Left hindlimb (tissue), 1 donor: ENCODE measurements at regions not wholly inside any gene's neighbourhood (a gene's known extent, or its start where the extent isn't known, plus 50 kb on each side); places are given as distances from the start of the nearest gene placed in this dataset.
A peak's percentile ranks its signal among the peaks of the same experiment; 100 is the strongest.

Experiments used
- DNase-seq: peaks from one replicate; pipeline ENCODE4 v3.0.0-alpha.2; 2018

- no peak for DNase-seq
These were observed 237.4 kb upstream of the PIK3R1 start for GRCh38 chr5:67978171-67978570.

- DNase-seq = no peak
These were observed 238.5 kb upstream of the PIK3R1 start for GRCh38 chr5:67976891-67977601.

DNA sequence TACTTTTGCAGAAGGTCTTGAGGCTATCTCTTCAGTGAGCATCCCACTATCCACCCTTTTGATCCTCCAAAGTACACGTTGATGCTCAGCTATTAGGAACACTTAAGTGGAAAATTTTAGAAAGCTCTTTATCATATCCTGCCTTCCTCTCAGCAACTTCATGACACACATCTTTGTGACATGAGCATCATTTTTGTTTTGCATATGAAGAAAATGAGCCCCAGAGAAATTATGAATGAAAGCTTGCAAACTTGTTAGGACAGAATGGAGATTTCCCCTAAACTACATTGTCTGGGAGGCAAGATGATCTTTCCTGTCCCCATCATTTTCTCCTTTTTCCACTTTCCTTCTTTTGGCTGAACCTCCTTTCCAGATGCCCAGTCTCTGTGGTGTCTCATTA lies 239.4 kb upstream of the PIK3R1 start:
- no peak for DNase-seq

GRCh38 chr5:67974471-67974870 lies 241.1 kb upstream of the PIK3R1 start:
- no peak for DNase-seq

DNA sequence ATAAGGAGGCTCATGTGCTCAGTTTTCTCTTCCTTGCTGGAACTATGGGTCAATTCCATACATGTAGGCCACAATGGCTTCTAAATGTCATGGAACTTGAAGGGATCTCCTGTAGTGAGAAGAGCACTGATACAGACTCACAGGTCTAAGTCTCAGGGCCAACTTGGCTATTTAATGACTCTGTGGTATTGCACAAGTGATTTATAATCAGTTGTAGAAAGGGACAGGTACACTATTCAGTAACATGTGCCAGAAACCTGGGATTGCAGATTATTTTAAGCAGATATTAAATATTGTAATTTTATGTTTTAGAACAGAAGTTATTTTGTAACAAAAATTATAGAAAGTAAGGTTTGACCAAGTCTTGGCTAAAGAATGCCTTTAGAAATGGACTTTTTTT lies 241.5 kb upstream of the PIK3R1 start:
- DNase-seq = no peak

DNA sequence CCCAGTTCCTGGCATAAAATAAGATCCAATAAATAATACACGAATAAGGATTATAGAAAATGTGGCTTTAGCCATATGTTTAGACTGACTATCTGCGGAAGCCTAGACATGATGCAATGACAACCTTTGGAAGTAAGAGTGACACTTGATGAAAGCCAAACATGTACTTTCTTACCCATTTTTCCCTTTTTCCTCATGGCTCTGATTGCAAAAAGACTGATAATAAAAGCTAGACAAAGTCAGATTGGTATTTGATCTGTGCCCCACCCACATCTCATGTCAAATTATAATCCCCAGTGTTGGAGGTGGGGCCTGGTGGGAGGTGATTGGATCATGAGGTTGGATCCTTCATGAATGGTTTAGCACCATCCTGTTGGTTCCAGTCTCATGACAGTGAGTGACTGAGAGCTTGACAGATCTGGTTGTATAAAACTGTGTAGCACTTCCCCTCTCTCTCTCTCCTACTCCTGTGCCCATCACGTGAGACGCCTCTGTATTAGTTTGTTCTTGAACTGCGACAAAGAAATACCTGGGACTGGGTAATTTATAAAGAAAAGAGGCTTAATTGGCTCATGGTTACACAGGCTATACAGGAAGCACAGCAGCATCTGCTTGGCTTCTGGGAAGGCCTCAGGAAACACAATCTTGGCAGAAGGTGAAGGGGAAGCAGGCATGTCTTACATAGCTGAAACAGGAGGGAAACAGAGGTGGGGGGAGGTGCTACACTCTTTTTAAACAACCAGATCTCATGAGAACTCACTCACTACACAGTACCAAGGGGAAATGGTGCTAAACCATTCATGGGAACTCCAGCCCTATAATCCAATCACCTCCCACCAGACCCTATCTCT lies 243.4 kb upstream of the PIK3R1 start:
- DNase-seq = peak; percentile 31

- peak; percentile 33 for DNase-seq
These were observed 244.2 kb upstream of the PIK3R1 start for GRCh38 chr5:67971223-67971830.

DNA sequence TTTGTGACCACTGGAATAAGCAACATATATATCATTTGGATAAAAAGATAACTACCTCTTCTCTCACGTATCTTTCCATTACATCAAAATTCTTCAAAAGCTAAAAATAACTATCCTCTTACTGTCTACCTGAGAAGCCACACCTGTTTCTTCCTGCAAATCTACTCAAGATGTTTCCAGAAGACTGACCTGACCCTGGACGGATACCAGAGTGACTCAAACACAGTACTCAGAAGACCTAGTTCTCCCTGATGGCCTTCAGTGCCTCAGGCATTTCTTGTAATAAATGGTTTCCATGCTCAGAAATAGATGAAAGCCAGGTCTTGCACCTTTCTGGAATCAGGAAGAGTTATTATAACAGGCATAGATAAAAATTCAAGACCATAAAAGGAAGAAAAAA lies 245.9 kb upstream of the PIK3R1 start:
- DNase-seq = no peak

DNA sequence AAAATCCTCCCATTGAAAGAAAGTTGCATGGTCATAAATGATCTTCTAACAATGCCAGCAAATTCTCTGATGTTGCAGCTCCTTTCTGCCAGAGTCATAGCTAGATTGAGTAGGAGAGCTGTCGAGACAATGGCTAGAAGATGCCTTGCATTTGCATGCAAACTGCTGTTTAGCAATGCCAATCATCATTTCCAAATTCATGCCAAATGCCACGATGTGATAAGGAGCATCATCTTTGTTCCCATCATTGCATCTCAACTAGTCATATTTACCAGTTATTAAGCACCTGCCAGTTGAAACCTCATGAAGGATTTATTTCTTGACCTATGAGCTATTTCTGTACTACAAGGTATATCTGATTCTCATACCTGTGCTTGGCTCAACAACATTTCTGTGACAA lies 246.4 kb upstream of the PIK3R1 start:
- DNase-seq = no peak

DNA sequence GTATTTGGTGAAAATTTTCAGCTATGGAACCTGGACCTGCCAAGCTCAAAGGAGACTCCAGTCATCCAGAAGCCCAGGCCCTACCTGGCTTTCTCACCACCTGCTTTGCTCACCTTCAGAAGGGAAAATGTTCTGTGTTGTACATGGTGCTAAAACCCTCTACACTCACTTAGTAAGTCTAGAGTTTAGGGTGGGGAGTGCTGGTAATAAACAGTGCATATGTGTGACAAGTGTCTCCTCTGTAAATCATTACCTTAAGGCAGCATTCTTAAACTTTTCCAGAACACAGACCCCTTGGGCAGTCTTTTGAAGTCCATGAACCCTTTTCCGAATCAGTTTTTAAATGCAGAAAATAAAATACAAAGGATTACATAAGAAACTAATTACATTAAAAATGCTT lies 248.8 kb upstream of the PIK3R1 start:
- DNase-seq = no peak

- no peak for DNase-seq
These were observed 250.9 kb upstream of the PIK3R1 start for GRCh38 chr5:67964619-67965018.

DNA sequence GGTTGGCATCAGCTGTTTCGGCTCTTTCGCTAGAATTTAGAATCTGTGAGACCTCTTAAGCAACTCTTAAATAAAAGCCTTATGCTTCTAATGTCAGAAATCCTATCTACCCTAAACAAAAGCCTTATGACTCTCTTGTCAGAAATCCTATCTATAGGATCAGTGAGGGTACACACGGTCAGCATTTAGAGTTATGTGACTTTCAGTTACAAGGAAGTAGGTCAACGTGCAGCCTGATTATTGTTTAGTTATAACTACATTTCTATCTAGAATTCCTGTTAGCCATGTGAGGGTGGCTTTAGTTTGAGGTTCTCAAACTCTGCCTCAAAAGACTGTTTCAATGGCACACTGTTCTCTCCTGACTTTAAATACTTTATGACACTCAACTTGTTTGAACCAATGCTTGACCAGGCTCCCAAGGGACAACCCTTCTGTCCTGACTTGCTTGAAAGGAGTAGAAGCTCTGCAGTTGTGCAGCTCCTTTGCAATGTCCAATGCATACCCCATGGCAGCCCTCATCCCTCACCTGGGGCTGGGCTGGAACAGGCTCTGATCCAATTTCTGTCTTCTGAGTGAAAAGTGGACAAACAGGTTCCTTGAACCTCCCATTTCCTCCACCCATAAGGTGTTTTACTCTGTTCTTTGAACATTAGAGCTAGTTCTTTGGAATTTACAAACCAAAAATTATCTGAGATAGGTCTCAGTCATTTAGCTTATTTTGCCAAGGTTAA lies 251.6 kb upstream of the PIK3R1 start:
- DNase-seq = no peak

- no peak for DNase-seq
These were observed 254.6 kb upstream of the PIK3R1 start for GRCh38 chr5:67960939-67961338.

GRCh38 chr5:67957374-67957773 lies 258.2 kb upstream of the PIK3R1 start:
- DNase-seq = no peak

- DNase-seq = no peak
These were observed 261.2 kb upstream of the PIK3R1 start for GRCh38 chr5:67954351-67954750.

GRCh38 chr5:67942421-67942820 lies 273.1 kb upstream of the PIK3R1 start:
- DNase-seq = no peak

- DNase-seq = no peak
These were observed 273.7 kb upstream of the PIK3R1 start for GRCh38 chr5:67941614-67942401.

- no peak for DNase-seq
These were observed 279.5 kb upstream of the PIK3R1 start for GRCh38 chr5:67935908-67936566.

DNA sequence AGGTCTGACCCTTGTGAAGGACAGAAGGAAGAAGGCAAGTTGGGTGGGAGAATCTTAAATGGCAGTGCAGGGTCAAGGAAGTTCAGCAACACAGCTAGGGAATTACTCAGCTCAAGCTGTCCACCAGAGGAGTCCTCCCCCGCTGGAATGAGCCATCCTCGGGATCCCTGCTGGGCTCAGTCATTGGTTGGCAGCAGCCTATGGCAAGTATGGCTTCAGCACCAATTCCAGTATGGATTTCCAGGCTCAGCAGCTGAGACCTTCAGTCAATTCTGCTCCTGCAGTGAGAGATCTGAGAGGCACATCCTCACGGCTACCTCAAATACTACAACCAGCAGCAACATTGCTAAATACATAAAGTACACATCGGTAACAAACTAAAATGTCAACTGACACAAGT lies 280.6 kb upstream of the PIK3R1 start:
- DNase-seq = no peak

DNA sequence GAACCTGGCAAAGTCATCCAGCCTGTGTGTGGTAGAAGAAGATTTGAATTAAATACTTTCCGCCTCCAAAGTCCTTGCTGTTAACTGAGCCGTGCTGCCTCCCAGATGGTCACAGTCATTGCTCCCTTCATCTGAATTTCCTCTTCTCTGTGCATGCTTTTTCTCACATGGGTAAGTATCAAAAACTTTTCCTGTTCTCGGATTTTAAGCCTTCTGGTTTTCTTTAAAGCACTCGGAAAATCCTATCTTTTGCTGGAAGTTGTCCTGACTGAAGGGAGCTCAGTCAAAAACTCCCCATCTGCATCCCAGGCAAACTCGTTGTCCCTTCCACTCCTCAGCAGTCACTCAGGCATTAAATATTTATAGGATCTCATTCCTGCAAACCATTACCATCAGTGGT lies 290.0 kb upstream of the PIK3R1 start:
- no peak for DNase-seq

GRCh38 chr5:67921004-67921601 lies 294.5 kb upstream of the PIK3R1 start:
- no peak for DNase-seq
